Stimulated activated naive CD4-positive, alpha-beta T cell (primary cell): ENCODE measurements at regions not wholly inside any gene's neighbourhood (a gene's known extent, or its start where the extent isn't known, plus 50 kb on each side); places are given as distances from the start of the nearest gene placed in this dataset.
"Not testable (repeated sequence)": the region's sequence is repeated elsewhere in the genome, so short reads cannot be mapped to it uniquely, and the experiment has no call there.

Source experiments
- DNase-seq, 6 experiments: peaks; one replicate each; lab custom pipeline; 2025; lab: John Stamatoyannopoulos, UW

GRCh38 chr3:117842086-117842485 lies 1132.5 kb downstream of the TUSC7 start:
- DNase-seq: no peak

- no peak for DNase-seq
Measured at GRCh38 chr3:117843356-117843755, 1133.8 kb downstream of the TUSC7 start.

GRCh38 chr3:117844676-117845075 lies 1135.1 kb downstream of the TUSC7 start:
- no peak for DNase-seq

GRCh38 chr3:117846238-117846637 lies 1136.7 kb downstream of the TUSC7 start:
- DNase-seq: no peak

GRCh38 chr3:117848606-117849005 lies 1139.0 kb downstream of the TUSC7 start:
- DNase-seq: no peak

GRCh38 chr3:117853923-117854668 lies 1144.5 kb downstream of the TUSC7 start:
- DNase-seq: no peak

- no peak for DNase-seq
Measured at GRCh38 chr3:117856354-117856753, 1146.8 kb downstream of the TUSC7 start.

GRCh38 chr3:117863146-117863545 lies 1153.6 kb downstream of the TUSC7 start:
- DNase-seq: no peak

- DNase-seq: no peak
Measured at GRCh38 chr3:117865338-117865737, 1155.8 kb downstream of the TUSC7 start.

- DNase-seq: no peak
Measured at GRCh38 chr3:117868766-117869165, 1159.2 kb downstream of the TUSC7 start.

- DNase-seq: no peak
Measured at GRCh38 chr3:117871934-117872333, 1162.4 kb downstream of the TUSC7 start.

GRCh38 chr3:117872594-117873248 lies 1161.9 kb downstream of the IGSF11 start:
- not testable (repeated sequence) for DNase-seq

- DNase-seq: no peak
Measured at GRCh38 chr3:117873249-117873600, 1161.4 kb downstream of the IGSF11 start.

GRCh38 chr3:117874028-117874690 lies 1160.5 kb downstream of the IGSF11 start:
- DNase-seq: no peak

- no peak for DNase-seq
Measured at GRCh38 chr3:117874904-117875874, 1159.5 kb downstream of the IGSF11 start.

- no peak for DNase-seq
Measured at GRCh38 chr3:117875887-117876286, 1158.8 kb downstream of the IGSF11 start.

GRCh38 chr3:117880638-117881037 lies 1154.0 kb downstream of the IGSF11 start:
- DNase-seq: no peak

GRCh38 chr3:117881210-117881609 lies 1153.4 kb downstream of the IGSF11 start:
- DNase-seq: no peak

- DNase-seq: no peak
Measured at GRCh38 chr3:117885011-117885441, 1149.6 kb downstream of the IGSF11 start.

- DNase-seq: no peak
Measured at GRCh38 chr3:117886147-117886546, 1148.5 kb downstream of the IGSF11 start.

GRCh38 chr3:117887031-117887430 lies 1147.6 kb downstream of the IGSF11 start:
- DNase-seq: no peak

GRCh38 chr3:117887901-117888300 lies 1146.7 kb downstream of the IGSF11 start:
- DNase-seq: no peak
